SIG-M5 treated with dmso at 0.1 percent for 504 hours (cell line): ENCODE measurements at regions not wholly inside any gene's neighbourhood (a gene's known extent, or its start where the extent isn't known, plus 50 kb on each side); places are given as distances from the start of the nearest gene placed in this dataset.
A peak's percentile ranks its signal among the peaks of the same experiment; 100 is the strongest.

Experiments used
- DNase-seq: peaks from one replicate; lab custom pipeline; 2025; ENCODE audit not compliant: unreplicated experiment; lab: John Stamatoyannopoulos, UW

DNA sequence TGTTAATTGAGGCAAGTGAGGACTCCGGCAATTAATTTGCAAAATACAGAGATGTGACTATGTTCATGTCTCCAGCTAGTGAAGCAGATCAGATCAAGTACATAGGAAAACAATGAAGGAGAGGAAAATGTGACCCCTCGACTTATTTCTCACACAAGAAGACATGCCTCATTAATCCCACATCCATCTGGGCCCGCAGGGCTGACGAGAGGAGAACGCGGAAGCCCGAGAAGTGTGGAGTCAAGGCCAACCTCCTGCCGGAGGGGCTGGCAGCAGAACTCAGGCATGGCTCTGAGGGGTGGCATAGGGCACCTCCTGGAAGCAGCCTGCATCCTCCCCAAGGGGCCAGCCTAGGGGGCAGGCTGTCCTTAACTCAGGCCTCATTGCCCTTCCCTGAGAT is 54.4 kb downstream of the ZNF503 start:
- DNase-seq, result no peak

GRCh38 chr10:75345738-75346137 is 55.8 kb downstream of the ZNF503 start:
- DNase-seq, result no peak

- DNase-seq, result no peak
These were observed 57.4 kb downstream of the ZNF503 start for GRCh38 chr10:75344170-75344569.

DNA sequence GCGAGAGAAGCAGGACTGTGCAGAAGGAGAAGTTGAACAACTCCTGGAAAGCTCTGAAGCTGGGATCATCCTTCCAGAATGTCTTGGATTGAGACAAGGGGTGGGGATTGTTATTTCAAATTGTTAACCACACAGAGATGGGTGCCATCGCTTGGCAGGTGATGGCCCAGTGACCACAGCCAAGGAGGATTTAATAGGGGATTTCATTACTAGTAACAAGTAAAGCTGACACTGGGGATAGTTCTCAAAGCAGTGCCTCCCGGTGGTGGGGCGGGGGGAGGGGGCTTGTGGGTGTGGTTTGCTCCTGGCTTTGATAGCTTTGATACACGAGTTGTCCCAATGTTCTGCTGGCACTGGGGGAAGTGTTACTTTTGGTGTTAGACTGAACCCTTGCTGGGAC is 59.2 kb downstream of the ZNF503 start:
- DNase-seq, result no peak

DNA sequence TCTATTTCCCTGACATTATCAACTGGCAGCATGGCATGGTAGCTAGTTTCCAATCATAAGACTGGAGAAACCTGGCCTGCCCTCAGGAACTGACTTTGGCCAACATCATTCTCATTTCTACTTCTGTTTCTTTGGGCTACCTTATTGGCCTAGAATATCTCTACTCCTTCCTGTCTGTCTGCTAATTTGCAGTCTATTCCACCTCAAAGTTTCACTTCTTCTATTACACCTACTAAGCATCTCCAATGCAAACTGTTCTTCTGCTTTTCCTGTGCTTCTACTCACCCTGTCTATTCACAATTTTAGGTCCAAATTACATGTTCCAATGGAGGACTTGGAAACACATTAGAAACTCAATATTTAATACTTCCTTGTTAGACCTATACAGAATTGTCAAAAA is 65.6 kb downstream of the ZNF503 start:
- DNase-seq, result peak; percentile 76

GRCh38 chr10:75335191-75335590 is 66.4 kb downstream of the ZNF503 start:
- no peak for DNase-seq

DNA sequence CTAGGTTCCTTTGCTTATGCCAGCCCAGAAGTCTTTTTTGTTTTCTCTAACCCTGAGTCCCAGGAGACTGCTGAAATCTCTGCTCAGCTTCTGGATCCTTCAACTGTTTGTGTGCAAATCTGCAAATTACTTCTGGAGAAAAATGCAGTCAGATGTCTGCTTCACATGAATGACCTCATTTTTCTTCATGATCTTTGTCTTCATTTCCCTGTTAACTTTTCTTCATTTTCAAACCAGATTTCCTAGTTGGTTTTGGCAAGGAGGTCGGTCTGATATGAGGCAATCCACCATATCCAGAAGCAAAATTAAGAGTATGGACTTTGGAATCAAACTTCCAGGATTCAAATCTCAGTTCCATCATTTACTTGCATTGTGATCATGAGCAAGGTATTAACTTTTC is 66.8 kb downstream of the ZNF503 start:
- no peak for DNase-seq

DNA sequence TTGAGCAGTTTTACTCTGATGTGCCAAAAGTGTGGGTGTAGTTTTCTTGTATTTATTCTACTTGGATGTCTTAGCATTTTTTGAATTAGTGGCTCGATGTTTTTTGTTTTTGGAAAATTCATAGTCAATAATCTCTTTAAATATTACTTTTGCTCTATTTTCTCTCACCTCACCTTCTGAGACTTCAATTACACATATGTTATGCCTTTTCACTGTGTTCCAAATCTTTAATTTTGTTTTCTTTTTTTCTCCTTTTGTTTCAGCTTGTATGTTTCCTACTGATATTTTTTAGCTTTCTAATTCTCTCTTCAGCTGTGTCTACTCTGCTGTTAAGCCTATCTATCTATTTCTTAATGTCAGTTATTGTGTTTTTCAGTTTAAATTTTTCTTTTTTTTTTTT is 69.5 kb downstream of the ZNF503 start:
- DNase-seq, result no peak

DNA sequence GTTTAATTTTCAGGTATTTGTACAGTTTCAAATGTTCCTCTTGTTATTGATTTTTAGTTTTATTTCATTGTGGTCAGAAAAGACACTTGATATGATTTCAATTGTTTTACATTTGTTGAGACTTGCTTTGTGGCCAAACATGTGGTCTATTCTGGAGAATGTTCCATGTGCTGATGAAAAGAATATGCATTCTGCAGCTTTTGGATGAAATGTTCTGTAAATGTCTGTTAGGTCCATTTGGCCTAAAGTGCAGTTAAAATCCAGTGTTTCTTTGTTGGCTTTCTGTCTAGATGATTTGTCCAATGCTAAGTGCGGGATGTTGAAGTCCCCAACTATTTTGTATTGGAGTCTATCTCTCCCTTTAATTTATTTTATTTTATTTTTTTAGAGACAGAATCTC is 70.5 kb downstream of the ZNF503 start:
- DNase-seq, result no peak

DNA sequence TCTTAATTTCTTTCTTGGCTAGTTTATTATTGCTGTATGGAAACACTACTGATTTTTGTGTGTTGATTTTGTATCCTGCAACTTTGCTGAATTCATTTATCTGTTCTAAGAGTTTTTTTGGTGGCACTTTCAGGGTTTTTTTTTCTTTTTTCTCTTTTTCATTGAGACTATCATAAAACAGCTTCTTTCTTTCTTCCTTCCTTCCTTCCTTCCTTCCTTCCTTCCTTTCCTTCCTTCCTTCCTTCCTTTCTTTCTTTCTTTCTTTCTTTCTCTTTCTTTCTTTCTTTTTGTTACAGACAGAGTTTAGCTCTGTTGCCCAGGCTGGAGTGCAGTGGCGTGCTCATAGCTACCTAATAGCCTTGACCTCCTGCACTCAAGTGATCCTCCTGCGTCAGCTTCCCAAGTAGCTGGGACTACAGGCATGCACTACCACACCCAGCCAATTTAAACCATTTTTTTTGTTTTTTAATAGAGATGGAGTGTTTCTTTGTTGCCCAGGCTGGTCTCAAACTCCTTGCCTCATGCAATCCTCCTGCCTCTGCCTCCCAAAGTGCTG is 72.3 kb downstream of the ZNF503 start:
- no peak for DNase-seq

GRCh38 chr10:75326306-75326705 is 75.3 kb downstream of the ZNF503 start:
- no peak for DNase-seq

- DNase-seq, result peak; percentile 2
These were observed 82.3 kb downstream of the ZNF503 start for GRCh38 chr10:75319274-75319673.

- DNase-seq, result no peak
These were observed 78.8 kb upstream of the COMTD1 start for GRCh38 chr10:75314570-75314969.

DNA sequence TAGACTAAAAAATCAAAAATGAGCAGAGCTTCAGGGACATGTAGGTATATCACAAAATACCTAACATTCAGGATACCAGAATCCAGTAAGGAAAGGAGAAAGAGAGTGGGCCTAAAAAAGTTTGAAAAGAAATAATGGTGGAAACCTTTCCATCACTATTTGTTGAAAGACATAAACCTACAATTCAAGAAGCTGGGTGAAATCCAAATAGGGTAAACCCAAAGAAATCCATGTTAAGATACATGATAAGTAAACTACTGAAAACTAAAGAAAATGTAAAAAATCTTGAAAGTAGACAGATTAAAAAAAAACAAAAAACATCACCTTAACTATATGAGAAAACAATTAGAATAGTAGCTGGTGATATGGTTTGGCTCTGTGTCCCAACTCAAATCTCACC is 76.7 kb upstream of the COMTD1 start:
- no peak for DNase-seq

DNA sequence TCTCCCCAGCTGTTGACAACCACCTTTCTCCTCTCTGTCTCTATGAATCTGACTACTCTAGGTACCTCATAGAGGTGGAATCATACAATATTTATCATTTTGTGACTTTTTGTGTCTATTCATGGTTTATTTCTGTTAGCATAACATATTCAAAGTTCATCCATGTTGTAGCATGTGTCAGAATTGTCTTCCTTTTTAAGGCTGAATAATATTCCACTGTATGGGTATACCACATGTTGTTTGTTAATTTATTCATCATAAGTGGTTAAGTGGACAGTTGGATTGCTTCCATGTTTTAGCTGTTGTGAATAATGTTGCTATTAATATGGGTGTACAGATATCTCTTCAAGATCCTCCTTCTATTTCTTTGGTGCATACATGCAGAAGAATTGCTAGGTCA is 69.9 kb upstream of the COMTD1 start:
- DNase-seq, result no peak

DNA sequence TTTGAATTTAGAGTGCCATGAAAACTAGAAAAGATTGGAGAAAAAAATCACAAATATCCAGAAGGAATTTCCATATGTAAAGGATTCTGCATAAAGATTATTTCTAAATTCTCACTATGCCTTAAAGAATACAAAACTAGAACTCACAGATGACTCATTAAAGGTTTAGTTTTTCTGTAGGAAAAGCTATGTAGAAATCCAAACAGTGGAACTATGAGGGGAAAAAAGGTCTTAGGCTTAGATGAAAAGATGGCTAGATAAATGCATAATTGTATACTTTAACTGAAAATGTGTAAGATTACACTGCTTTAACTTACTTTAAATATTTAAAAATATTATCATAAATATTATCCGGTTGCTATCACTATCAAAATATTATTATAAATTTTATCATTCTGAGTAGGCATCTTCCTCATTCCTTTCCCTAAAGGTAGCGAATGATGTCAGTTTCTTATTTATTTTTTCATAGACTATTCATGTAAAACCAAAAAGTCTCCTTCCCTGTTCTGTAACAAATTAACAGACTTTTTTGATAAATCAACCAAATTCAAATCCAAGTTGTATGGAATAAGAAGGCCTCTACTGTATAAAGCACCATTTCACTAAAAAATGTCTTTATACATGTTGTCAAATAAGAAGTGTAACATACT is 69.1 kb upstream of the COMTD1 start:
- no peak for DNase-seq

DNA sequence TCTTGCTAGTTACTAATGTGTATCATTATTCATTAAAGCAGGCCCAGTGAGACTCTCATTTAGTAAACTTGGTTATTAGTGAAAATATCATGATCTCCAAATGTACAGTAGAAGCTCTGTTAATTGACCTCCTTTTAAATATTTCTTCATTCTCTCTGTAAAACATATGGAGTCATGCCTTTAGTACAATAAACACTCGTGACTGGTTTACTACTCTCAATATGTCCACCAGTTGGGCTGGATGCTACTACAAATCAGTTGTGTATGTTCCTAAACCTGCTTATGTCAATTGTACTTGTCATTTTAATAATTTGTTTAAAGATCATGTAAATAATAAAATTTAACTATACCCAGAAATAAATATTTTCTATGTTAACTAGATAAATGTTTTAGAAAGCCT is 68.6 kb upstream of the COMTD1 start:
- no peak for DNase-seq

GRCh38 chr10:75303045-75303777 is 67.5 kb upstream of the COMTD1 start:
- DNase-seq, result no peak

- no peak for DNase-seq
These were observed 66.3 kb upstream of the COMTD1 start for GRCh38 chr10:75302029-75302428.

GRCh38 chr10:75297021-75297599 is 61.4 kb upstream of the COMTD1 start:
- DNase-seq, result no peak

GRCh38 chr10:75295868-75296441 is 60.2 kb upstream of the COMTD1 start:
- no peak for DNase-seq
